ENCODE measurements at regions not wholly inside any gene's neighbourhood (a gene's known extent, or its start where the extent isn't known, plus 50 kb on each side); places are given as distances from the start of the nearest gene placed in this dataset.

GRCh38 chr16:85349365-85350145 lies 237.3 kb upstream of the CIBAR2 start:
- peaks cover 7% of the 10 kb centered on the region; the same call in 1 of the 2 replicates for H3K9me3 ChIP-seq (ENCODE audit: insufficient read depth, low read depth, low read length)
- H3K27ac ChIP-seq (ENCODE audit: low read depth, low read length), result no peak overlapping the region
- 74% methylated on average over 26 of the region's 26 CpGs for WGBS
- no peak overlapping the region for H3K4me3 ChIP-seq (ENCODE audit: low read length)
- H3K9ac ChIP-seq (ENCODE audit: low read depth, low read length), result no peak overlapping the region
- no peaks in the 10 kb centered on the region for H3K36me3 ChIP-seq (ENCODE audit: insufficient read depth, low read length)
- H3K4me1 ChIP-seq (ENCODE audit: insufficient read depth, low read length), result peaks cover 11% of the 10 kb centered on the region; the same call in 1 of the 2 replicates
- no peaks in the 10 kb centered on the region for H3K27me3 ChIP-seq (ENCODE audit: insufficient read depth, low read length)

- 93% methylated on average over 10 of the region's 10 CpGs for WGBS
- no peak overlapping the region for H3K27ac ChIP-seq (ENCODE audit: low read depth, low read length)
- H3K4me3 ChIP-seq (ENCODE audit: low read length), result no peak overlapping the region
- peaks cover 7% of the 10 kb centered on the region; the same call in 1 of the 2 replicates for H3K9me3 ChIP-seq (ENCODE audit: insufficient read depth, low read depth, low read length)
- H3K27me3 ChIP-seq (ENCODE audit: insufficient read depth, low read length), result no peaks in the 10 kb centered on the region
- peaks cover 11% of the 10 kb centered on the region; the same call in 1 of the 2 replicates for H3K4me1 ChIP-seq (ENCODE audit: insufficient read depth, low read length)
- no peaks in the 10 kb centered on the region for H3K36me3 ChIP-seq (ENCODE audit: insufficient read depth, low read length)
- H3K9ac ChIP-seq (ENCODE audit: low read depth, low read length), result no peak overlapping the region
Measured at GRCh38 chr16:85350146-85350728, 238.0 kb upstream of the CIBAR2 start.

- WGBS, result 92% methylated on average over 4 of the region's 4 CpGs
- no peak overlapping the region for H3K27ac ChIP-seq (ENCODE audit: low read depth, low read length)
- no peaks in the 10 kb centered on the region for H3K36me3 ChIP-seq (ENCODE audit: insufficient read depth, low read length)
- no peak overlapping the region for H3K4me3 ChIP-seq (ENCODE audit: low read length)
- peaks cover 7% of the 10 kb centered on the region; the same call in 1 of the 2 replicates for H3K9me3 ChIP-seq (ENCODE audit: insufficient read depth, low read depth, low read length)
- no peaks in the 10 kb centered on the region for H3K27me3 ChIP-seq (ENCODE audit: insufficient read depth, low read length)
- no peak overlapping the region for H3K9ac ChIP-seq (ENCODE audit: low read depth, low read length)
- peaks cover 11% of the 10 kb centered on the region; the same call in 1 of the 2 replicates for H3K4me1 ChIP-seq (ENCODE audit: insufficient read depth, low read length)
Measured at GRCh38 chr16:85350973-85351372, 238.7 kb upstream of the CIBAR2 start.

- Histone ChIP-seq H3K9me3 (ENCODE audit: insufficient read depth, low read depth, low read length) (peaks cover 7% of the 10 kb centered on the region; the same call in 1 of the 2 replicates), H3K4me1 (ENCODE audit: insufficient read depth, low read length) (peaks cover 11% of the 10 kb centered on the region; the same call in 1 of the 2 replicates), H3K4me3 (ENCODE audit: low read length) (no peak overlapping the region), H3K36me3 (ENCODE audit: insufficient read depth, low read length) (no peaks in the 10 kb centered on the region), H3K9ac (ENCODE audit: low read depth, low read length) (no peak overlapping the region), H3K27ac (ENCODE audit: low read depth, low read length) (no peak overlapping the region; the same call in 1 of the 2 replicates), H3K27me3 (ENCODE audit: insufficient read depth, low read length) (no peaks in the 10 kb centered on the region)
- 96% methylated on average over 10 of the region's 10 CpGs for WGBS
Measured at GRCh38 chr16:85353013-85353412, 240.7 kb upstream of the CIBAR2 start.

- Histone ChIP-seq H3K27ac (ENCODE audit: low read depth, low read length) (no peak overlapping the region), H3K27me3 (ENCODE audit: insufficient read depth, low read length) (no peaks in the 10 kb centered on the region), H3K9ac (ENCODE audit: low read depth, low read length) (no peak overlapping the region), H3K9me3 (ENCODE audit: insufficient read depth, low read depth, low read length) (peaks cover 7% of the 10 kb centered on the region; the same call in 1 of the 2 replicates), H3K36me3 (ENCODE audit: insufficient read depth, low read length) (no peaks in the 10 kb centered on the region), H3K4me1 (ENCODE audit: insufficient read depth, low read length) (peaks cover 10% of the 10 kb centered on the region; the same call in 1 of the 2 replicates), H3K4me3 (ENCODE audit: low read length) (no peak overlapping the region)
- 92% methylated on average over 15 of the region's 15 CpGs for WGBS
Measured at GRCh38 chr16:85353839-85354685, 241.8 kb upstream of the CIBAR2 start.

- no peaks in the 10 kb centered on the region for H3K27me3 ChIP-seq (ENCODE audit: insufficient read depth, low read length)
- no peak overlapping the region for H3K27ac ChIP-seq (ENCODE audit: low read depth, low read length)
Measured at GRCh38 chr16:85354686-85355514, 242.6 kb upstream of the CIBAR2 start.

GRCh38 chr16:85355515-85355837 lies 243.2 kb upstream of the CIBAR2 start:
- Histone ChIP-seq H3K4me3 (ENCODE audit: low read length) (no peak overlapping the region), H3K9me3 (ENCODE audit: insufficient read depth, low read depth, low read length) (peaks cover 7% of the 10 kb centered on the region; the same call in 1 of the 2 replicates), H3K36me3 (ENCODE audit: insufficient read depth, low read length) (no peaks in the 10 kb centered on the region), H3K27me3 (ENCODE audit: insufficient read depth, low read length) (no peaks in the 10 kb centered on the region), H3K27ac (ENCODE audit: low read depth, low read length) (no peak overlapping the region), H3K9ac (ENCODE audit: low read depth, low read length) (no peak overlapping the region), H3K4me1 (ENCODE audit: insufficient read depth, low read length) (0 out of 2 replicates have a peak, but pooled peaks cover 7% of the 10 kb centered on the region)
- 79% methylated on average over 7 of the region's 7 CpGs for WGBS

More at GRCh38 chr16:85354686-85355514, 242.6 kb upstream of the CIBAR2 start:
- H3K36me3 ChIP-seq (ENCODE audit: insufficient read depth, low read length), result no peaks in the 10 kb centered on the region
- H3K9me3 ChIP-seq (ENCODE audit: insufficient read depth, low read depth, low read length), result peaks cover 7% of the 10 kb centered on the region; the same call in 1 of the 2 replicates
- H3K4me1 ChIP-seq (ENCODE audit: insufficient read depth, low read length), result 0 out of 2 replicates have a peak, but pooled peaks cover 7% of the 10 kb centered on the region
- H3K9ac ChIP-seq (ENCODE audit: low read depth, low read length), result no peak overlapping the region
- 85% methylated on average over 20 of the region's 20 CpGs for WGBS
- no peak overlapping the region for H3K4me3 ChIP-seq (ENCODE audit: low read length)

GRCh38 chr16:85356157-85356556 lies 243.9 kb upstream of the CIBAR2 start:
- Histone ChIP-seq H3K4me1 (ENCODE audit: insufficient read depth, low read length) (0 out of 2 replicates have a peak, but pooled peaks cover 7% of the 10 kb centered on the region), H3K36me3 (ENCODE audit: insufficient read depth, low read length) (no peaks in the 10 kb centered on the region), H3K27ac (ENCODE audit: low read depth, low read length) (no peak overlapping the region), H3K27me3 (ENCODE audit: insufficient read depth, low read length) (no peaks in the 10 kb centered on the region), H3K4me3 (ENCODE audit: low read length) (no peak overlapping the region), H3K9me3 (ENCODE audit: insufficient read depth, low read depth, low read length) (peaks cover 7% of the 10 kb centered on the region; the same call in 1 of the 2 replicates), H3K9ac (ENCODE audit: low read depth, low read length) (no peak overlapping the region)
- 94% methylated on average over 17 of the region's 17 CpGs for WGBS

GRCh38 chr16:85357323-85357722 lies 245.1 kb upstream of the CIBAR2 start:
- Histone ChIP-seq H3K4me1 (ENCODE audit: insufficient read depth, low read length) (0 out of 2 replicates have a peak, but pooled peaks cover 2% of the 10 kb centered on the region), H3K27me3 (ENCODE audit: insufficient read depth, low read length) (no peaks in the 10 kb centered on the region), H3K9ac (ENCODE audit: low read depth, low read length) (no peak overlapping the region), H3K4me3 (ENCODE audit: low read length) (no peak overlapping the region), H3K36me3 (ENCODE audit: insufficient read depth, low read length) (no peaks in the 10 kb centered on the region), H3K9me3 (ENCODE audit: insufficient read depth, low read depth, low read length) (peaks cover 7% of the 10 kb centered on the region; the same call in 1 of the 2 replicates), H3K27ac (ENCODE audit: low read depth, low read length) (no peak overlapping the region)
- WGBS, result 94% methylated on average over 12 of the region's 12 CpGs

GRCh38 chr16:85357924-85358505 lies 245.7 kb upstream of the CIBAR2 start:
- no peaks in the 10 kb centered on the region for H3K4me1 ChIP-seq (ENCODE audit: insufficient read depth, low read length)
- H3K36me3 ChIP-seq (ENCODE audit: insufficient read depth, low read length), result no peaks in the 10 kb centered on the region
- WGBS, result 93% methylated on average over 17 of the region's 17 CpGs

More at GRCh38 chr16:85357924-85358505, 245.7 kb upstream of the CIBAR2 start:
- H3K9ac ChIP-seq (ENCODE audit: low read depth, low read length), result no peak overlapping the region
- no peaks in the 10 kb centered on the region for H3K27me3 ChIP-seq (ENCODE audit: insufficient read depth, low read length)
- no peak overlapping the region for H3K27ac ChIP-seq (ENCODE audit: low read depth, low read length)
- no peak overlapping the region for H3K4me3 ChIP-seq (ENCODE audit: low read length)
- H3K9me3 ChIP-seq (ENCODE audit: insufficient read depth, low read depth, low read length), result peaks cover 4% of the 10 kb centered on the region; the same call in 1 of the 2 replicates
